ENCODE measurements at regions not wholly inside any gene's neighbourhood (a gene's known extent, or its start where the extent isn't known, plus 50 kb on each side); places are given as distances from the start of the nearest gene placed in this dataset.

GRCh38 chr3:152516216-152516615, 247.5 kb downstream of the MBNL1 start:
- Histone ChIP-seq H3K36me3 (ENCODE audit: control insufficient read depth in 1 of 2, insufficient read depth in 2 of 2, low read length in 2 of 2) (no peaks in the 10 kb centered on the region), H3K9me3 (ENCODE audit: control insufficient read depth in 1 of 2, low read length in 2 of 2) (no peaks in the 10 kb centered on the region), H3K27me3 (ENCODE audit: low read depth, low read length) (no peaks in the 10 kb centered on the region), H3K4me3 (ENCODE audit: low read depth in 1 of 2, low read length in 2 of 2) (no peak overlapping the region), H3K4me1 (ENCODE audit: control insufficient read depth in 1 of 2, insufficient read depth in 2 of 2, low read length in 2 of 2) (no peaks in the 10 kb centered on the region), H3K27ac (ENCODE audit: low read length) (no peak overlapping the region)

DNA sequence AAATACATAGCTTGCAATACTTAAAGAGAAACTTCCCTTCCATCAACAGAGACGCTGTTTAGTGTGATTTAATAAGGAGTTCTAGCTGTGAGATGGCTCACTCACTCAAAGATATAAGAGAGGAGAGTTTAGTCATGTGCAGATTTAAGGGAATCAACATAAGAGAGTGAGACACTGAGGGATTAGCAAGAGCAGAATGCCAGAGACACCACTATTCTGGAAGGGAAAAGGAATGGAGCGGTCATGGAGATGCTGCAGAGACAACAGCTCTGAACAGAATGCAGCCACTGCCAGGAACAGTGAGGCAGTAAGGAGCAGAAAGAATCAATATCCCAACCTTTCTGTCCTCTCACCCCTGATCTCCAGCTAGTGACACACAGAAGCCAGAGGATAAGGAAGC, 248.8 kb downstream of the MBNL1 start:
- no peaks in the 10 kb centered on the region for H3K27me3 ChIP-seq (ENCODE audit: low read depth, low read length)
- H3K4me1 ChIP-seq (ENCODE audit: control insufficient read depth in 1 of 2, insufficient read depth in 2 of 2, low read length in 2 of 2): no peaks in the 10 kb centered on the region

DNA sequence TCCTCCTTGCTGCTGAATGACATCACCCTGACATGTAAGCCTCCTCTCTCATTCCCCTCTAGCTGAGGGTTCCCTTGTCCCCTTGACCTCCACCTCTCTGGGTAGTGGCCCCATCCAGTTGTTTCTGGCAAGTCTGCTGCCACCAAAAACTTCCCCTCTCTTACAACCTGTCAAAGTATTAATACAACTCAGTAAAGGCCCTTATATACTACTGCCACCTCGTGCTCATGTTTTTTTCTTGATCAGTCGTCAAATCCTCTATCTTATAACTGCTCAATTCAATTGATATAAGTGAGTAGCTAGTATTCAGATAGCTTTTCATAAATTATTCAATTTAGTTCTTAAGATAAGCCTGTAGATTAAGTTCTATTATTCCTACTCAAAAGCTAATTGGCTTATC, 249.6 kb downstream of the MBNL1 start:
- no peaks in the 10 kb centered on the region for H3K9me3 ChIP-seq (ENCODE audit: control insufficient read depth in 1 of 2, low read length in 2 of 2)

More for the DNA sequence above, 248.8 kb downstream of the MBNL1 start:
- H3K36me3 ChIP-seq (ENCODE audit: control insufficient read depth in 1 of 2, insufficient read depth in 2 of 2, low read length in 2 of 2): no peaks in the 10 kb centered on the region
- H3K27ac ChIP-seq (ENCODE audit: low read length): no peak overlapping the region
- H3K9me3 ChIP-seq (ENCODE audit: control insufficient read depth in 1 of 2, low read length in 2 of 2): no peaks in the 10 kb centered on the region
- H3K4me3 ChIP-seq (ENCODE audit: low read depth in 1 of 2, low read length in 2 of 2): no peak overlapping the region

GRCh38 chr3:152519376-152519775, 250.6 kb downstream of the MBNL1 start:
- H3K27ac ChIP-seq (ENCODE audit: low read length): no peak overlapping the region
- H3K4me3 ChIP-seq (ENCODE audit: low read depth in 1 of 2, low read length in 2 of 2): no peak overlapping the region
- H3K9me3 ChIP-seq (ENCODE audit: control insufficient read depth in 1 of 2, low read length in 2 of 2): no peaks in the 10 kb centered on the region
- no peaks in the 10 kb centered on the region for H3K4me1 ChIP-seq (ENCODE audit: control insufficient read depth in 1 of 2, insufficient read depth in 2 of 2, low read length in 2 of 2)
- no peaks in the 10 kb centered on the region for H3K36me3 ChIP-seq (ENCODE audit: control insufficient read depth in 1 of 2, insufficient read depth in 2 of 2, low read length in 2 of 2)
- no peaks in the 10 kb centered on the region for H3K27me3 ChIP-seq (ENCODE audit: low read depth, low read length)

More for the DNA sequence above, 249.6 kb downstream of the MBNL1 start:
- Histone ChIP-seq H3K27me3 (ENCODE audit: low read depth, low read length) (no peaks in the 10 kb centered on the region), H3K4me1 (ENCODE audit: control insufficient read depth in 1 of 2, insufficient read depth in 2 of 2, low read length in 2 of 2) (no peaks in the 10 kb centered on the region), H3K27ac (ENCODE audit: low read length) (no peak overlapping the region), H3K36me3 (ENCODE audit: control insufficient read depth in 1 of 2, insufficient read depth in 2 of 2, low read length in 2 of 2) (no peaks in the 10 kb centered on the region), H3K4me3 (ENCODE audit: low read depth in 1 of 2, low read length in 2 of 2) (no peak overlapping the region)

DNA sequence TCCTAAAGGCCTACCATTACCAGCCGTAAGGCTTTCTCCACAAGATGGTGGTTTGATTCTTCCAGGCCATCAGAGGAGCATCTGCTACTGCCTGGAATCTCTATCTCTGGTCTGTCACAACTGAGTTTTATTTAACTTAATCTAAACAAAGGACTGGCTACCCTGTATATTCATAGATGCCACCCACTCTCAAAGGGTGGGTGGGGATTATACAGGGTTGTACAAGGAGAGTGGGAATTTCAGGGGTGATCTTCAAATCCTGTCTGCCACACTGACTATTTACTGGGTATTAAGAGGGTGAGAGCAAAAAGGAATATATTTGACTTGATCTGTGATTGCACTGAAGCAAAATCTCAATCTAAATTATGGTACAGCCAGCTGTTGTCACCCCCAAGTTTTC, 253.3 kb downstream of the MBNL1 start:
- Histone ChIP-seq H3K27ac (ENCODE audit: low read length) (no peak overlapping the region), H3K27me3 (ENCODE audit: low read depth, low read length) (no peaks in the 10 kb centered on the region), H3K36me3 (ENCODE audit: control insufficient read depth in 1 of 2, insufficient read depth in 2 of 2, low read length in 2 of 2) (no peaks in the 10 kb centered on the region), H3K9me3 (ENCODE audit: control insufficient read depth in 1 of 2, low read length in 2 of 2) (no peaks in the 10 kb centered on the region), H3K4me3 (ENCODE audit: low read depth in 1 of 2, low read length in 2 of 2) (no peak overlapping the region), H3K4me1 (ENCODE audit: control insufficient read depth in 1 of 2, insufficient read depth in 2 of 2, low read length in 2 of 2) (no peaks in the 10 kb centered on the region)

- Histone ChIP-seq H3K27me3 (ENCODE audit: low read depth, low read length) (no peaks in the 10 kb centered on the region), H3K36me3 (ENCODE audit: control insufficient read depth in 1 of 2, insufficient read depth in 2 of 2, low read length in 2 of 2) (no peaks in the 10 kb centered on the region), H3K27ac (ENCODE audit: low read length) (no peak overlapping the region), H3K9me3 (ENCODE audit: control insufficient read depth in 1 of 2, low read length in 2 of 2) (no peaks in the 10 kb centered on the region), H3K4me1 (ENCODE audit: control insufficient read depth in 1 of 2, insufficient read depth in 2 of 2, low read length in 2 of 2) (no peaks in the 10 kb centered on the region), H3K4me3 (ENCODE audit: low read depth in 1 of 2, low read length in 2 of 2) (no peak overlapping the region)
Measured at GRCh38 chr3:152524198-152525140, 255.7 kb downstream of the MBNL1 start.

DNA sequence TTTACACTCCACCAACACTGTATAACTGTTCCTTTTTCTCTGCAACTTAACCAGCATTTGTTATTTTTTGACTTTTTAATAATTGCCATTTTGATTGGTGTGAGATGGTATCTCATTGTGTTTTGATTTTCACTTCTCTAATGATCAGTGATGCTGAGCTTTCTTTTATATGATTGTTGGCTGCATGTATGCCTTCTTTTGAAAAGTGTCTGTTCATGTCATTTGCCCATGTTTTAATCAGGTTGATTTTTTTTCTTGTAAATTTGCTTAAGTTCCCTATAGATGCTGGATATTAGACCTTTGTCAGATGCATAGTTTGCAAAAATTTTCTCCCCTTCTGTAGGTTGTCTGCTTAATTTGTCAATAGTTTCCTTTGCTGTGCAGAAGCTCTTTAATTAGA, 263.0 kb downstream of the MBNL1 start:
- Histone ChIP-seq H3K4me3 (ENCODE audit: low read depth in 1 of 2, low read length in 2 of 2) (no peak overlapping the region), H3K36me3 (ENCODE audit: control insufficient read depth in 1 of 2, insufficient read depth in 2 of 2, low read length in 2 of 2) (no peaks in the 10 kb centered on the region), H3K27ac (ENCODE audit: low read length) (no peak overlapping the region), H3K4me1 (ENCODE audit: control insufficient read depth in 1 of 2, insufficient read depth in 2 of 2, low read length in 2 of 2) (no peaks in the 10 kb centered on the region), H3K9me3 (ENCODE audit: control insufficient read depth in 1 of 2, low read length in 2 of 2) (no peaks in the 10 kb centered on the region), H3K27me3 (ENCODE audit: low read depth, low read length) (no peaks in the 10 kb centered on the region)

GRCh38 chr3:152538518-152538917, 269.8 kb downstream of the MBNL1 start:
- H3K4me3 ChIP-seq (ENCODE audit: low read depth in 1 of 2, low read length in 2 of 2): no peak overlapping the region
- H3K4me1 ChIP-seq (ENCODE audit: control insufficient read depth in 1 of 2, insufficient read depth in 2 of 2, low read length in 2 of 2): no peaks in the 10 kb centered on the region
- peaks cover 0 to 10% of the 10 kb centered on the region in 2 donors for H3K9me3 ChIP-seq (ENCODE audit: control insufficient read depth in 1 of 2, low read length in 2 of 2)
- H3K27ac ChIP-seq (ENCODE audit: low read length): no peak overlapping the region
- H3K36me3 ChIP-seq (ENCODE audit: control insufficient read depth in 1 of 2, insufficient read depth in 2 of 2, low read length in 2 of 2): no peaks in the 10 kb centered on the region
- H3K27me3 ChIP-seq (ENCODE audit: low read depth, low read length): no peaks in the 10 kb centered on the region

DNA sequence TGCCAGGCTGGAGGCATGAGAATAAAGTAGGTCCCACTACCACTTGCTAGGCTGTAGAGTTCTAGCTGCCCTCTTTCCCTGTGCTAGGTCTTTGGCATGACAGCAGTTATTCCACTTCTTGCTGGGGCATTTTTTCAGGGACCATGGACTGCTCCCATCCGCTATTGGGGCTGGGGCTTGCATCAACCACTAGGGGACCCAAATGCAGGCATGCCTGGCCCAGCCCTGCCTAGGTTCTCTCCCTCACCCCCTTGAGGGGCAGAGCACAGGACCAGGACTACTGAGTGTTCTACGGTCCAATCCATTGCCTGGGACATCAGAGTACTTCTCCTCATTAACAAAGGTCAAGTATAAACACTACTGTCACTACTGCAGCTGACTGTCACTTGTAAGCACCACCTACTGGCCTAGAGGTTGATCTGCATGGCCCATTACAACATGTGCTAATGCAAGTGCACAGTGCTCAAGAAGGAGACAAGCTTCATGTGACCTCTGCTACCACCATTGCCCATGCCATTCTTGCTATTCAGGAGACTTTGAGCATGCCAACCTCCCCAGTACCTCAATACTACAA, 270.5 kb downstream of the MBNL1 start:
- H3K4me1 ChIP-seq (ENCODE audit: control insufficient read depth in 1 of 2, insufficient read depth in 2 of 2, low read length in 2 of 2): no peaks in the 10 kb centered on the region
- H3K36me3 ChIP-seq (ENCODE audit: control insufficient read depth in 1 of 2, insufficient read depth in 2 of 2, low read length in 2 of 2): no peaks in the 10 kb centered on the region
- H3K9me3 ChIP-seq (ENCODE audit: control insufficient read depth in 1 of 2, low read length in 2 of 2): peaks cover 0 to 10% of the 10 kb centered on the region in 2 donors
- H3K4me3 ChIP-seq (ENCODE audit: low read depth in 1 of 2, low read length in 2 of 2): no peak overlapping the region
- H3K27me3 ChIP-seq (ENCODE audit: low read depth, low read length): no peaks in the 10 kb centered on the region
- no peak overlapping the region for H3K27ac ChIP-seq (ENCODE audit: low read length)

DNA sequence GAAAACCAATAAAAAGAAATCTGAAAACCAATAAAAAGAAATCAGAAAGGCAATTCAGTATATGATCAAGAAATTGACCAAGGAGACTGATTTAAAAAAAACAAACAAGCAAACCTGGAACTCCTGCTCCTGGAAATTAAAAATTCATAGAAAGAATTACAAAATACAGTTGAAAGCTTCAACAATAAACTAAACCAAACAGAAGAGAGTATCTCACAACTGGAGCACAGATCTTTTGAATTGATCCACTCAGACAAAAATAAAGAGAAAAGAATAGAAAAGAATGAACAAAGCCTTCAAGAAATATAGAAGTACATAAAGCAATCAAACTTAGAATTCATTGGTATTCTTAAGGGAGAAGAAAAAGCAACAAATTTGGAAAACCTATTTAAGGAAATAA, 271.4 kb downstream of the MBNL1 start:
- Histone ChIP-seq H3K4me3 (ENCODE audit: low read depth in 1 of 2, low read length in 2 of 2) (no peak overlapping the region), H3K27ac (ENCODE audit: low read length) (no peak overlapping the region), H3K36me3 (ENCODE audit: control insufficient read depth in 1 of 2, insufficient read depth in 2 of 2, low read length in 2 of 2) (no peaks in the 10 kb centered on the region), H3K9me3 (ENCODE audit: control insufficient read depth in 1 of 2, low read length in 2 of 2) (peaks cover 0 to 10% of the 10 kb centered on the region in 2 donors), H3K27me3 (ENCODE audit: low read depth, low read length) (no peaks in the 10 kb centered on the region), H3K4me1 (ENCODE audit: control insufficient read depth in 1 of 2, insufficient read depth in 2 of 2, low read length in 2 of 2) (no peaks in the 10 kb centered on the region)

- H3K27me3 ChIP-seq (ENCODE audit: low read depth, low read length): no peaks in the 10 kb centered on the region
- H3K4me3 ChIP-seq (ENCODE audit: low read depth in 1 of 2, low read length in 2 of 2): no peak overlapping the region
- H3K9me3 ChIP-seq (ENCODE audit: control insufficient read depth in 1 of 2, low read length in 2 of 2): no peaks in the 10 kb centered on the region
- H3K4me1 ChIP-seq (ENCODE audit: control insufficient read depth in 1 of 2, insufficient read depth in 2 of 2, low read length in 2 of 2): no peaks in the 10 kb centered on the region
- no peaks in the 10 kb centered on the region for H3K36me3 ChIP-seq (ENCODE audit: control insufficient read depth in 1 of 2, insufficient read depth in 2 of 2, low read length in 2 of 2)
- no peak overlapping the region for H3K27ac ChIP-seq (ENCODE audit: low read length)
Measured at GRCh38 chr3:152547153-152547552, 278.4 kb downstream of the MBNL1 start.

Measured in muscle layer of duodenum (tissue), 2 donors.